Coronary artery (tissue), 2 donors: ENCODE measurements at regions not wholly inside any gene's neighbourhood (a gene's known extent, or its start where the extent isn't known, plus 50 kb on each side); places are given as distances from the start of the nearest gene placed in this dataset.

Source experiments
- DNase-seq: peaks from one replicate; pipeline ENCODE4 v3.0.0-alpha.2; 2017; ENCODE audit warnings: low spot score
- H3K27ac ChIP-seq, 2 donors: fragments of 200-600 bp; sonication (generic); one replicate each; pipeline ENCODE4 v1.5.1; 2016 to 2019
- H3K4me3 ChIP-seq: fragments of 200-600 bp; sonication (generic); 2 replicates; pipeline ENCODE4 v1.5.1; 2016; ENCODE audit warnings: mild to moderate bottlenecking, moderate library complexity
- TF ChIP-seq, protein P1 (sequence below): fragments of 200-600 bp; sonication (generic); IDR thresholded peaks from one replicate; pipeline ENCODE4 v1.5.1; 2019; ENCODE audit warnings: antibody characterized with exemption

GRCh38 chr1:29586991-29587745, 350.8 kb downstream of the PTPRU start:
- TF ChIP-seq, protein P1, sequence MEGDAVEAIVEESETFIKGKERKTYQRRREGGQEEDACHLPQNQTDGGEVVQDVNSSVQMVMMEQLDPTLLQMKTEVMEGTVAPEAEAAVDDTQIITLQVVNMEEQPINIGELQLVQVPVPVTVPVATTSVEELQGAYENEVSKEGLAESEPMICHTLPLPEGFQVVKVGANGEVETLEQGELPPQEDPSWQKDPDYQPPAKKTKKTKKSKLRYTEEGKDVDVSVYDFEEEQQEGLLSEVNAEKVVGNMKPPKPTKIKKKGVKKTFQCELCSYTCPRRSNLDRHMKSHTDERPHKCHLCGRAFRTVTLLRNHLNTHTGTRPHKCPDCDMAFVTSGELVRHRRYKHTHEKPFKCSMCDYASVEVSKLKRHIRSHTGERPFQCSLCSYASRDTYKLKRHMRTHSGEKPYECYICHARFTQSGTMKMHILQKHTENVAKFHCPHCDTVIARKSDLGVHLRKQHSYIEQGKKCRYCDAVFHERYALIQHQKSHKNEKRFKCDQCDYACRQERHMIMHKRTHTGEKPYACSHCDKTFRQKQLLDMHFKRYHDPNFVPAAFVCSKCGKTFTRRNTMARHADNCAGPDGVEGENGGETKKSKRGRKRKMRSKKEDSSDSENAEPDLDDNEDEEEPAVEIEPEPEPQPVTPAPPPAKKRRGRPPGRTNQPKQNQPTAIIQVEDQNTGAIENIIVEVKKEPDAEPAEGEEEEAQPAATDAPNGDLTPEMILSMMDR = no peak
- Histone ChIP-seq H3K4me3 (no peak overlapping the region), H3K27ac (no peak overlapping the region)
- DNase-seq = peak; percentile 33

GRCh38 chr1:29586215-29586614, 349.9 kb downstream of the PTPRU start:
- Histone ChIP-seq H3K4me3 (no peak overlapping the region), H3K27ac (no peak overlapping the region)
- TF ChIP-seq, protein P1 = no peak
- peak; percentile 43 for DNase-seq

DNA sequence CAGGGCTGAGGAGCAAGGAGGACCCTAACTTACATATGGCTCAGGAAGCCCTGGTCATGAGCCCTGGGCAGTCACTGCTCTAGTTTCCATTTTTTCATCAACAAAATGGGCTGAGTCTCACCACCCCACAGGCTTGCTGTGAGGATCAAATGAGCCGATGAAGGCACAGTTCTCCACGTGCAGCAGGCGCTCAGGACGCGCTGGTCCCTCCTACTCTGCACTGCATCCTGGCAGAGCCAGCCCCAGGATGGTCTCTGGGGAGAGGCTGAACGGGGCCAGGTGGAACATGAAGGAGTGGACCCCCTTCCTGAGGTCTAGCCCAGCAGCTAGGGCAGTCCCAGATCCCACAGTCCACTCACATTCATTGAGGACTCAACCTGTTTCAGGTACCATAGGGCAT, 349.3 kb downstream of the PTPRU start:
- no peak overlapping the region for H3K4me3 ChIP-seq
- TF ChIP-seq, protein P1 = no peak
- H3K27ac ChIP-seq = no peak overlapping the region
- peak; percentile 65 for DNase-seq

GRCh38 chr1:29585201-29585600, 348.9 kb downstream of the PTPRU start:
- TF ChIP-seq, protein P1 = no peak
- DNase-seq = peak; percentile 59
- H3K4me3 ChIP-seq = no peak overlapping the region

DNA sequence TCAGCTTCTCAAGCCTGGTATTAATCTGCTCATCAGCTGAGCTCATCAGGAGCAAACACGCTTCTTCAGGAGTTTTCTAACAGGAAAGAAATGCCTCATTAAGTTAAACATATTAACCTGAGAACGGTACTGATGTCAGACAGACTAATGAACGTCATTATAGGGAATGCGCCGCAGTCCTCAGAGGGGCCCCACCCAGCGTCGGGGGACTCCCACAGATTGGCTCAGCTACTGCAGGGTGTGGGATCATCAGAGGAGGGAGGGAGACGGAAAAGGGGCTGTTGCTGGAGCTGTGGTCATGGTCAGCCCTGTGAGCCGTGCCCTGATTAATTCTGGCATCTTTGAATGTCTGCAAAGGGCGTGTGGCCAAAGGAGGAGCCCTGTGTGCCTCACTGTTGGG, 348.5 kb downstream of the PTPRU start:
- TF ChIP-seq, protein P1 = no peak
- no peak overlapping the region for H3K4me3 ChIP-seq
- H3K27ac ChIP-seq = no peak overlapping the region
- DNase-seq = peak; percentile 47

More at GRCh38 chr1:29585201-29585600, 348.9 kb downstream of the PTPRU start:
- H3K27ac ChIP-seq = no peak overlapping the region

- TF ChIP-seq, protein P1 = no peak
- peak; percentile 58 for DNase-seq
- H3K27ac ChIP-seq = no peak overlapping the region
- no peak overlapping the region for H3K4me3 ChIP-seq
These were observed 348.0 kb downstream of the PTPRU start for GRCh38 chr1:29584362-29584761.

- H3K4me3 ChIP-seq = no peak overlapping the region
- peak; percentile 22 for DNase-seq
- TF ChIP-seq, protein P1 = no peak
These were observed 347.4 kb downstream of the PTPRU start for GRCh38 chr1:29583727-29584126.

More at GRCh38 chr1:29583727-29584126, 347.4 kb downstream of the PTPRU start:
- H3K27ac ChIP-seq = no peak overlapping the region
